ENCODE measurements at regions not wholly inside any gene's neighbourhood (a gene's known extent, or its start where the extent isn't known, plus 50 kb on each side); places are given as distances from the start of the nearest gene placed in this dataset.
"Not testable (repeated sequence)": the region's sequence is repeated elsewhere in the genome, so short reads cannot be mapped to it uniquely, and the experiment has no call there.

GRCh38 chr5:130605234-130605633 is 559.8 kb downstream of the HINT1 start:
- H3K27ac ChIP-seq (ENCODE audit: low read depth, low read length): no peak overlapping the region
- H3K9me3 ChIP-seq (ENCODE audit: control insufficient read depth, insufficient read depth, low read depth, low read length): no peaks in the 10 kb centered on the region
- H3K9ac ChIP-seq (ENCODE audit: low read length): no peak overlapping the region
- no peak overlapping the region for H3K4me3 ChIP-seq (ENCODE audit: low read depth, low read length)
- H3K4me1 ChIP-seq (ENCODE audit: control insufficient read depth, insufficient read depth, low read length): 0 out of 2 replicates have a peak, but pooled peaks cover 3% of the 10 kb centered on the region
- no peaks in the 10 kb centered on the region for H3K36me3 ChIP-seq (ENCODE audit: control insufficient read depth, insufficient read depth, low read length)
- H3K27me3 ChIP-seq (ENCODE audit: control insufficient read depth, insufficient read depth, low read length): no peaks in the 10 kb centered on the region

GRCh38 chr5:130596647-130597046 is 568.4 kb downstream of the HINT1 start:
- H3K27ac ChIP-seq (ENCODE audit: low read depth, low read length); H3K9ac ChIP-seq (ENCODE audit: low read length); H3K4me3 ChIP-seq (ENCODE audit: low read depth, low read length); H3K4me1 ChIP-seq (ENCODE audit: control insufficient read depth, insufficient read depth, low read length); H3K36me3 ChIP-seq (ENCODE audit: control insufficient read depth, insufficient read depth, low read length); H3K27me3 ChIP-seq (ENCODE audit: control insufficient read depth, insufficient read depth, low read length); H3K9me3 ChIP-seq (ENCODE audit: control insufficient read depth, insufficient read depth, low read depth, low read length): not testable (repeated sequence)

GRCh38 chr5:130580264-130580663 is 584.8 kb downstream of the HINT1 start:
- Histone ChIP-seq H3K4me3 (ENCODE audit: low read depth, low read length) (no peak overlapping the region), H3K9me3 (ENCODE audit: control insufficient read depth, insufficient read depth, low read depth, low read length) (no peaks in the 10 kb centered on the region), H3K27ac (ENCODE audit: low read depth, low read length) (no peak overlapping the region), H3K36me3 (ENCODE audit: control insufficient read depth, insufficient read depth, low read length) (no peaks in the 10 kb centered on the region), H3K27me3 (ENCODE audit: control insufficient read depth, insufficient read depth, low read length) (no peaks in the 10 kb centered on the region), H3K9ac (ENCODE audit: low read length) (no peak overlapping the region), H3K4me1 (ENCODE audit: control insufficient read depth, insufficient read depth, low read length) (peaks cover 12% of the 10 kb centered on the region)

GRCh38 chr5:130578354-130578753 is 586.7 kb downstream of the HINT1 start:
- Histone ChIP-seq H3K9ac (ENCODE audit: low read length) (no peak overlapping the region), H3K36me3 (ENCODE audit: control insufficient read depth, insufficient read depth, low read length) (no peaks in the 10 kb centered on the region), H3K27ac (ENCODE audit: low read depth, low read length) (0 out of 2 replicates have a peak overlapping the region, but pooled peaks have one; percentile 34), H3K27me3 (ENCODE audit: control insufficient read depth, insufficient read depth, low read length) (no peaks in the 10 kb centered on the region), H3K9me3 (ENCODE audit: control insufficient read depth, insufficient read depth, low read depth, low read length) (no peaks in the 10 kb centered on the region), H3K4me3 (ENCODE audit: low read depth, low read length) (no peak overlapping the region), H3K4me1 (ENCODE audit: control insufficient read depth, insufficient read depth, low read length) (peaks cover 12% of the 10 kb centered on the region)

GRCh38 chr5:130571076-130571475 is 594.0 kb downstream of the HINT1 start:
- Histone ChIP-seq H3K36me3 (ENCODE audit: control insufficient read depth, insufficient read depth, low read length) (no peaks in the 10 kb centered on the region), H3K4me3 (ENCODE audit: low read depth, low read length) (no peak overlapping the region), H3K9ac (ENCODE audit: low read length) (no peak overlapping the region), H3K9me3 (ENCODE audit: control insufficient read depth, insufficient read depth, low read depth, low read length) (no peaks in the 10 kb centered on the region), H3K4me1 (ENCODE audit: control insufficient read depth, insufficient read depth, low read length) (no peaks in the 10 kb centered on the region), H3K27me3 (ENCODE audit: control insufficient read depth, insufficient read depth, low read length) (no peaks in the 10 kb centered on the region), H3K27ac (ENCODE audit: low read depth, low read length) (no peak overlapping the region)

GRCh38 chr5:130568791-130569190 is 596.3 kb downstream of the HINT1 start:
- no peaks in the 10 kb centered on the region for H3K4me1 ChIP-seq (ENCODE audit: control insufficient read depth, insufficient read depth, low read length)
- H3K27ac ChIP-seq (ENCODE audit: low read depth, low read length): no peak overlapping the region
- H3K9ac ChIP-seq (ENCODE audit: low read length): no peak overlapping the region
- H3K27me3 ChIP-seq (ENCODE audit: control insufficient read depth, insufficient read depth, low read length): no peaks in the 10 kb centered on the region
- no peaks in the 10 kb centered on the region for H3K9me3 ChIP-seq (ENCODE audit: control insufficient read depth, insufficient read depth, low read depth, low read length)
- H3K4me3 ChIP-seq (ENCODE audit: low read depth, low read length): no peak overlapping the region
- no peaks in the 10 kb centered on the region for H3K36me3 ChIP-seq (ENCODE audit: control insufficient read depth, insufficient read depth, low read length)

- H3K27me3 ChIP-seq (ENCODE audit: control insufficient read depth, insufficient read depth, low read length): no peaks in the 10 kb centered on the region
- H3K27ac ChIP-seq (ENCODE audit: low read depth, low read length): no peak overlapping the region
- no peak overlapping the region for H3K9ac ChIP-seq (ENCODE audit: low read length)
- H3K36me3 ChIP-seq (ENCODE audit: control insufficient read depth, insufficient read depth, low read length): no peaks in the 10 kb centered on the region
- no peak overlapping the region for H3K4me3 ChIP-seq (ENCODE audit: low read depth, low read length)
- H3K9me3 ChIP-seq (ENCODE audit: control insufficient read depth, insufficient read depth, low read depth, low read length): peaks cover 5% of the 10 kb centered on the region
- H3K4me1 ChIP-seq (ENCODE audit: control insufficient read depth, insufficient read depth, low read length): peaks cover 2% of the 10 kb centered on the region; the same call in 1 of the 2 replicates
Measured at GRCh38 chr5:130555429-130555828, 609.6 kb downstream of the HINT1 start.

GRCh38 chr5:130550562-130550928 is 614.5 kb downstream of the HINT1 start:
- H3K9ac ChIP-seq (ENCODE audit: low read length): no peak overlapping the region
- no peak overlapping the region for H3K27ac ChIP-seq (ENCODE audit: low read depth, low read length)
- H3K36me3 ChIP-seq (ENCODE audit: control insufficient read depth, insufficient read depth, low read length): no peaks in the 10 kb centered on the region
- no peak overlapping the region for H3K4me3 ChIP-seq (ENCODE audit: low read depth, low read length)
- no peaks in the 10 kb centered on the region for H3K27me3 ChIP-seq (ENCODE audit: control insufficient read depth, insufficient read depth, low read length)
- H3K4me1 ChIP-seq (ENCODE audit: control insufficient read depth, insufficient read depth, low read length): peaks cover 9% of the 10 kb centered on the region; the same call in 1 of the 2 replicates
- peaks cover 3% of the 10 kb centered on the region; the same call in 1 of the 2 replicates for H3K9me3 ChIP-seq (ENCODE audit: control insufficient read depth, insufficient read depth, low read depth, low read length)

- no peak overlapping the region for H3K4me3 ChIP-seq (ENCODE audit: low read depth, low read length)
- no peak overlapping the region for H3K9ac ChIP-seq (ENCODE audit: low read length)
- H3K36me3 ChIP-seq (ENCODE audit: control insufficient read depth, insufficient read depth, low read length): no peaks in the 10 kb centered on the region
- H3K9me3 ChIP-seq (ENCODE audit: control insufficient read depth, insufficient read depth, low read depth, low read length): peaks cover 6% of the 10 kb centered on the region; the same call in 1 of the 2 replicates
- H3K27ac ChIP-seq (ENCODE audit: low read depth, low read length): no peak overlapping the region
- H3K4me1 ChIP-seq (ENCODE audit: control insufficient read depth, insufficient read depth, low read length): peaks cover 9% of the 10 kb centered on the region; the same call in 1 of the 2 replicates
- no peaks in the 10 kb centered on the region for H3K27me3 ChIP-seq (ENCODE audit: control insufficient read depth, insufficient read depth, low read length)
Measured at GRCh38 chr5:130549884-130550561, 615.0 kb downstream of the HINT1 start.

- Histone ChIP-seq H3K9ac (ENCODE audit: low read length) (no peak overlapping the region), H3K27ac (ENCODE audit: low read depth, low read length) (no peak overlapping the region), H3K4me3 (ENCODE audit: low read depth, low read length) (no peak overlapping the region), H3K36me3 (ENCODE audit: control insufficient read depth, insufficient read depth, low read length) (no peaks in the 10 kb centered on the region), H3K9me3 (ENCODE audit: control insufficient read depth, insufficient read depth, low read depth, low read length) (peaks cover 23% of the 10 kb centered on the region; the same call in 1 of the 2 replicates), H3K4me1 (ENCODE audit: control insufficient read depth, insufficient read depth, low read length) (peaks cover 9% of the 10 kb centered on the region; the same call in 1 of the 2 replicates), H3K27me3 (ENCODE audit: control insufficient read depth, insufficient read depth, low read length) (no peaks in the 10 kb centered on the region)
Measured at GRCh38 chr5:130546211-130546610, 618.8 kb downstream of the HINT1 start.

GRCh38 chr5:130545291-130545690 is 619.8 kb downstream of the HINT1 start:
- Histone ChIP-seq H3K27me3 (ENCODE audit: control insufficient read depth, insufficient read depth, low read length) (no peaks in the 10 kb centered on the region), H3K9me3 (ENCODE audit: control insufficient read depth, insufficient read depth, low read depth, low read length) (peaks cover 23% of the 10 kb centered on the region; the same call in 1 of the 2 replicates), H3K9ac (ENCODE audit: low read length) (no peak overlapping the region), H3K27ac (ENCODE audit: low read depth, low read length) (no peak overlapping the region), H3K4me3 (ENCODE audit: low read depth, low read length) (no peak overlapping the region), H3K4me1 (ENCODE audit: control insufficient read depth, insufficient read depth, low read length) (peaks cover 6% of the 10 kb centered on the region; the same call in 1 of the 2 replicates), H3K36me3 (ENCODE audit: control insufficient read depth, insufficient read depth, low read length) (no peaks in the 10 kb centered on the region)

Measured in HUES6 (cell line).